ENCODE measurements at regions not wholly inside any gene's neighbourhood (a gene's known extent, or its start where the extent isn't known, plus 50 kb on each side); places are given as distances from the start of the nearest gene placed in this dataset.

DNA sequence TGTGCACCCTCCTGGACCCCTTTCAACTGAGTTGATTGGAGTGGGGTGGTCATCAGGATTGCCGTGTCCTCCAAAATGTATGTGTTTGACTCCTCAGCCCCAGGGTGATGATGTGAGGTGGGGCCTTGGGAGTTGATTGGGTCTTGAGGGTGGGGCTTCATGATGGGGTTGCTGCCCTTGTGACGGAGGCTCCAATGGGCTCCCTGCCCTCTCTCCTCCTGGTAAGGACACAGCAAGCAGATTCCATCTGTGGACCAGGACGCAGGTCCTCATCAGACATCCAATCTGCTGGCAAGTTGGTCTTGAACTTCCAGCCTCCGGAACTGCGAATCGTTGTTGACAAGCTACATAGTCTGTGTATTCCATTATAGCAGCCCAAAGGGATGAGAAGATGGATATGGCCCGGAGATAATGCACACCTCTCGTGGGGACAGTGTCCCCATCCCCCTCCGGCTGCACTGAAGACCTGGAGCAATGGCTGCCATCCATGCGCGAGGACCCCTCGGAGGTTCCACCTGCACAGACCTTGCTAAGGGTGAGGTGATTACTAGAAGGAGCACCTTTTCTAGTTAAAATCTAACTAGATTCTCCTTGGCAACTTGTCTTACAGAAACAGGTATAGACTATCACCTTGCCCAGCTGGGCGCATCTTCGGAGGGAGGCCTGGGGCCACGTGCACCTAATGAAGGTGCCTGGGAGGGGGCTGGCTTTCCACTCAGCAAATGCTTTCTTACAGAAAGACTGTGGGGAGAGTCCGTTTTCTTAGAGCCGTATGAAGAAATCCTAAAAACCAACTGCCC lies 75.7 kb upstream of the IRX4 start (continued):
- TF ChIP-seq, protein P1, sequence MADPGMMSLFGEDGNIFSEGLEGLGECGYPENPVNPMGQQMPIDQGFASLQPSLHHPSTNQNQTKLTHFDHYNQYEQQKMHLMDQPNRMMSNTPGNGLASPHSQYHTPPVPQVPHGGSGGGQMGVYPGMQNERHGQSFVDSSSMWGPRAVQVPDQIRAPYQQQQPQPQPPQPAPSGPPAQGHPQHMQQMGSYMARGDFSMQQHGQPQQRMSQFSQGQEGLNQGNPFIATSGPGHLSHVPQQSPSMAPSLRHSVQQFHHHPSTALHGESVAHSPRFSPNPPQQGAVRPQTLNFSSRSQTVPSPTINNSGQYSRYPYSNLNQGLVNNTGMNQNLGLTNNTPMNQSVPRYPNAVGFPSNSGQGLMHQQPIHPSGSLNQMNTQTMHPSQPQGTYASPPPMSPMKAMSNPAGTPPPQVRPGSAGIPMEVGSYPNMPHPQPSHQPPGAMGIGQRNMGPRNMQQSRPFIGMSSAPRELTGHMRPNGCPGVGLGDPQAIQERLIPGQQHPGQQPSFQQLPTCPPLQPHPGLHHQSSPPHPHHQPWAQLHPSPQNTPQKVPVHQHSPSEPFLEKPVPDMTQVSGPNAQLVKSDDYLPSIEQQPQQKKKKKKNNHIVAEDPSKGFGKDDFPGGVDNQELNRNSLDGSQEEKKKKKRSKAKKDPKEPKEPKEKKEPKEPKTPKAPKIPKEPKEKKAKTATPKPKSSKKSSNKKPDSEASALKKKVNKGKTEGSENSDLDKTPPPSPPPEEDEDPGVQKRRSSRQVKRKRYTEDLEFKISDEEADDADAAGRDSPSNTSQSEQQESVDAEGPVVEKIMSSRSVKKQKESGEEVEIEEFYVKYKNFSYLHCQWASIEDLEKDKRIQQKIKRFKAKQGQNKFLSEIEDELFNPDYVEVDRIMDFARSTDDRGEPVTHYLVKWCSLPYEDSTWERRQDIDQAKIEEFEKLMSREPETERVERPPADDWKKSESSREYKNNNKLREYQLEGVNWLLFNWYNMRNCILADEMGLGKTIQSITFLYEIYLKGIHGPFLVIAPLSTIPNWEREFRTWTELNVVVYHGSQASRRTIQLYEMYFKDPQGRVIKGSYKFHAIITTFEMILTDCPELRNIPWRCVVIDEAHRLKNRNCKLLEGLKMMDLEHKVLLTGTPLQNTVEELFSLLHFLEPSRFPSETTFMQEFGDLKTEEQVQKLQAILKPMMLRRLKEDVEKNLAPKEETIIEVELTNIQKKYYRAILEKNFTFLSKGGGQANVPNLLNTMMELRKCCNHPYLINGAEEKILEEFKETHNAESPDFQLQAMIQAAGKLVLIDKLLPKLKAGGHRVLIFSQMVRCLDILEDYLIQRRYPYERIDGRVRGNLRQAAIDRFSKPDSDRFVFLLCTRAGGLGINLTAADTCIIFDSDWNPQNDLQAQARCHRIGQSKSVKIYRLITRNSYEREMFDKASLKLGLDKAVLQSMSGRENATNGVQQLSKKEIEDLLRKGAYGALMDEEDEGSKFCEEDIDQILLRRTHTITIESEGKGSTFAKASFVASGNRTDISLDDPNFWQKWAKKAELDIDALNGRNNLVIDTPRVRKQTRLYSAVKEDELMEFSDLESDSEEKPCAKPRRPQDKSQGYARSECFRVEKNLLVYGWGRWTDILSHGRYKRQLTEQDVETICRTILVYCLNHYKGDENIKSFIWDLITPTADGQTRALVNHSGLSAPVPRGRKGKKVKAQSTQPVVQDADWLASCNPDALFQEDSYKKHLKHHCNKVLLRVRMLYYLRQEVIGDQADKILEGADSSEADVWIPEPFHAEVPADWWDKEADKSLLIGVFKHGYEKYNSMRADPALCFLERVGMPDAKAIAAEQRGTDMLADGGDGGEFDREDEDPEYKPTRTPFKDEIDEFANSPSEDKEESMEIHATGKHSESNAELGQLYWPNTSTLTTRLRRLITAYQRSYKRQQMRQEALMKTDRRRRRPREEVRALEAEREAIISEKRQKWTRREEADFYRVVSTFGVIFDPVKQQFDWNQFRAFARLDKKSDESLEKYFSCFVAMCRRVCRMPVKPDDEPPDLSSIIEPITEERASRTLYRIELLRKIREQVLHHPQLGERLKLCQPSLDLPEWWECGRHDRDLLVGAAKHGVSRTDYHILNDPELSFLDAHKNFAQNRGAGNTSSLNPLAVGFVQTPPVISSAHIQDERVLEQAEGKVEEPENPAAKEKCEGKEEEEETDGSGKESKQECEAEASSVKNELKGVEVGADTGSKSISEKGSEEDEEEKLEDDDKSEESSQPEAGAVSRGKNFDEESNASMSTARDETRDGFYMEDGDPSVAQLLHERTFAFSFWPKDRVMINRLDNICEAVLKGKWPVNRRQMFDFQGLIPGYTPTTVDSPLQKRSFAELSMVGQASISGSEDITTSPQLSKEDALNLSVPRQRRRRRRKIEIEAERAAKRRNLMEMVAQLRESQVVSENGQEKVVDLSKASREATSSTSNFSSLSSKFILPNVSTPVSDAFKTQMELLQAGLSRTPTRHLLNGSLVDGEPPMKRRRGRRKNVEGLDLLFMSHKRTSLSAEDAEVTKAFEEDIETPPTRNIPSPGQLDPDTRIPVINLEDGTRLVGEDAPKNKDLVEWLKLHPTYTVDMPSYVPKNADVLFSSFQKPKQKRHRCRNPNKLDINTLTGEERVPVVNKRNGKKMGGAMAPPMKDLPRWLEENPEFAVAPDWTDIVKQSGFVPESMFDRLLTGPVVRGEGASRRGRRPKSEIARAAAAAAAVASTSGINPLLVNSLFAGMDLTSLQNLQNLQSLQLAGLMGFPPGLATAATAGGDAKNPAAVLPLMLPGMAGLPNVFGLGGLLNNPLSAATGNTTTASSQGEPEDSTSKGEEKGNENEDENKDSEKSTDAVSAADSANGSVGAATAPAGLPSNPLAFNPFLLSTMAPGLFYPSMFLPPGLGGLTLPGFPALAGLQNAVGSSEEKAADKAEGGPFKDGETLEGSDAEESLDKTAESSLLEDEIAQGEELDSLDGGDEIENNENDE (IDR thresholded peaks at IDR 0.05; ENCODE audit: insufficient replicate concordance, low read length) = no peak
- TF ChIP-seq SIX5 (IDR thresholded peaks at IDR 0.05; ENCODE audit: low read depth, low read length) = no peak
- TF ChIP-seq CBX8 (IDR thresholded peaks at IDR 0.05; ENCODE audit: borderline replicate concordance, low read depth, low read length) = no peak
- TF ChIP-seq, protein P2, sequence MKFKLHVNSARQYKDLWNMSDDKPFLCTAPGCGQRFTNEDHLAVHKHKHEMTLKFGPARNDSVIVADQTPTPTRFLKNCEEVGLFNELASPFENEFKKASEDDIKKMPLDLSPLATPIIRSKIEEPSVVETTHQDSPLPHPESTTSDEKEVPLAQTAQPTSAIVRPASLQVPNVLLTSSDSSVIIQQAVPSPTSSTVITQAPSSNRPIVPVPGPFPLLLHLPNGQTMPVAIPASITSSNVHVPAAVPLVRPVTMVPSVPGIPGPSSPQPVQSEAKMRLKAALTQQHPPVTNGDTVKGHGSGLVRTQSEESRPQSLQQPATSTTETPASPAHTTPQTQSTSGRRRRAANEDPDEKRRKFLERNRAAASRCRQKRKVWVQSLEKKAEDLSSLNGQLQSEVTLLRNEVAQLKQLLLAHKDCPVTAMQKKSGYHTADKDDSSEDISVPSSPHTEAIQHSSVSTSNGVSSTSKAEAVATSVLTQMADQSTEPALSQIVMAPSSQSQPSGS (IDR thresholded peaks at IDR 0.05; ENCODE audit: low read length) = no peak

All from H1 (cell line).